ENCODE measurements at regions not wholly inside any gene's neighbourhood (a gene's known extent, or its start where the extent isn't known, plus 50 kb on each side); places are given as distances from the start of the nearest gene placed in this dataset.

DNA sequence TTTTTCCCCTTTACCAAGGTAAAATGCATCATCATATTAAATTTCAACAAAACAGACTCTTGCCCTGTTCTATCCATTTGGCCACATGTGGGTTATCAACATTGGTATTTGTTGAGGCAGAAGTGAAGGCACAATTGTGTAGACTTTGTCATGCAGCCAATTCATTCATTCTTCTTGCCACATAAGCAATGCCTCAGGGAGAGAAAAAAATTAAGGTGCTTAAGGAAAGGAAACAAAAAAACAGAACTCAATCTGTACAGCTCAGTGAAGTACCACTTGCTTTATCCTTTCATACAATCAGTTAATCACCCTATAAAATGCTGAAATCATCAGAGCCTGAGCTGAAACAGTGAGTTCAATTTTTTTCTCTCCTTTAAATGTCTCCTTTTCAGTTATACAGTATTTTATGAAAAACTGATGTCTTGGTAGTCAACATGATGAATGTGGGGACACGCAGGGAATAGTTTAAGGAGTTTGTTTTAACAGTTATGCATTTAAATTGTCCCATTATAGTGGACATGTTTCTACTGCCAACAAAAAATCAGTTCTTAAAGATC is 588.9 kb downstream of the MFSD1 start:
- TF ChIP-seq, protein P1, sequence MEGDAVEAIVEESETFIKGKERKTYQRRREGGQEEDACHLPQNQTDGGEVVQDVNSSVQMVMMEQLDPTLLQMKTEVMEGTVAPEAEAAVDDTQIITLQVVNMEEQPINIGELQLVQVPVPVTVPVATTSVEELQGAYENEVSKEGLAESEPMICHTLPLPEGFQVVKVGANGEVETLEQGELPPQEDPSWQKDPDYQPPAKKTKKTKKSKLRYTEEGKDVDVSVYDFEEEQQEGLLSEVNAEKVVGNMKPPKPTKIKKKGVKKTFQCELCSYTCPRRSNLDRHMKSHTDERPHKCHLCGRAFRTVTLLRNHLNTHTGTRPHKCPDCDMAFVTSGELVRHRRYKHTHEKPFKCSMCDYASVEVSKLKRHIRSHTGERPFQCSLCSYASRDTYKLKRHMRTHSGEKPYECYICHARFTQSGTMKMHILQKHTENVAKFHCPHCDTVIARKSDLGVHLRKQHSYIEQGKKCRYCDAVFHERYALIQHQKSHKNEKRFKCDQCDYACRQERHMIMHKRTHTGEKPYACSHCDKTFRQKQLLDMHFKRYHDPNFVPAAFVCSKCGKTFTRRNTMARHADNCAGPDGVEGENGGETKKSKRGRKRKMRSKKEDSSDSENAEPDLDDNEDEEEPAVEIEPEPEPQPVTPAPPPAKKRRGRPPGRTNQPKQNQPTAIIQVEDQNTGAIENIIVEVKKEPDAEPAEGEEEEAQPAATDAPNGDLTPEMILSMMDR (IDR thresholded peaks at IDR 0.05) = no peak
- no peak for TF ChIP-seq POLR2A (IDR thresholded peaks at IDR 0.05)
- TF ChIP-seq POLR2AphosphoS5 (IDR thresholded peaks at IDR 0.05) = no peak
